Left ventricle myocardium inferior (tissue), 1 donor: ENCODE measurements at regions not wholly inside any gene's neighbourhood (a gene's known extent, or its start where the extent isn't known, plus 50 kb on each side); places are given as distances from the start of the nearest gene placed in this dataset.

Experiments used
- DNase-seq: peaks from one replicate; pipeline ENCODE4 v3.0.0-alpha.2; 2020
- H3K27ac ChIP-seq: fragments of 200-600 bp; replicated peaks from 2 replicates; pipeline ENCODE4 v1.8.0; 2021
- H3K27me3 ChIP-seq: fragments of 200-600 bp; 2 replicates; pipeline ENCODE4 v1.8.0; 2021; ENCODE audit warnings: low read depth
- H3K36me3 ChIP-seq: fragments of 200-600 bp; 2 replicates; pipeline ENCODE4 v1.8.0; 2021
- H3K4me1 ChIP-seq: fragments of 200-600 bp; 2 replicates; pipeline ENCODE4 v1.8.0; 2021
- H3K4me3 ChIP-seq: fragments of 200-600 bp; 2 replicates; pipeline ENCODE4 v1.8.0; 2021; ENCODE audit warnings: mild to moderate bottlenecking, moderate library complexity
- H3K9me3 ChIP-seq: fragments of 200-600 bp; replicated peaks from 2 replicates; pipeline ENCODE4 v1.8.0; 2021
- intact Hi-C: fragments of 100-400 bp; cut with micrococcal nuclease; formaldehyde crosslinking; loops from one replicate; pipeline ENCODE4 v1.11.0; 2022
- TF ChIP-seq, protein P1 (sequence below): fragments of 200-600 bp; IDR thresholded peaks from 2 replicates; pipeline ENCODE4 v1.8.0; 2021; ENCODE audit warnings: antibody characterized with exemption, mild to moderate bottlenecking, borderline replicate concordance
- donor health status: DM: no; HTN: yes; CAD: no; lungs with severe emphysema.

DNA sequence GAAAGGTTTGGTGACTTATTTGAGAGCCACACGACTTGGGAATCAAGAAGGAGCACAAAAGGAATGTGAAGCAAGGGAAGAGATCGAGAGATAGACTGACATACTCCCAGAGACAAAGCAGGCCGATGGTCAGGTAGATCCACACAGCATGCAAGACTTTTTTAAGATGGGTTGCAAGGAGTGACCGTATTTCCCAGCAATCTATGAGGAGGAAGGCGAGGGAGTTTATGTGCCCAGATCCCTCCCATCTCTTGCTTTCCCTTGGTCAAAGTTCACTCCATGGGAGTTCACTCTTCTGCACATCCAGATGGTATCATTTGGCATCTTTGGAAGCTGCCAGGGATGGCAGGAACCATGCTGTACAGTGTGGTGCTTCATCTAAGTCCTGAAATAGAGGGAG is 148.9 kb downstream of the RMI1 start:
- no peak overlapping the region for H3K4me3 ChIP-seq
- no peak overlapping the region for H3K27ac ChIP-seq
- H3K36me3 ChIP-seq = no peaks in the 10 kb centered on the region
- intact Hi-C loops = no loop called here
- no peaks in the 10 kb centered on the region for H3K9me3 ChIP-seq
- H3K27me3 ChIP-seq = no peaks in the 10 kb centered on the region
- DNase-seq = no peak
- TF ChIP-seq, protein P1, sequence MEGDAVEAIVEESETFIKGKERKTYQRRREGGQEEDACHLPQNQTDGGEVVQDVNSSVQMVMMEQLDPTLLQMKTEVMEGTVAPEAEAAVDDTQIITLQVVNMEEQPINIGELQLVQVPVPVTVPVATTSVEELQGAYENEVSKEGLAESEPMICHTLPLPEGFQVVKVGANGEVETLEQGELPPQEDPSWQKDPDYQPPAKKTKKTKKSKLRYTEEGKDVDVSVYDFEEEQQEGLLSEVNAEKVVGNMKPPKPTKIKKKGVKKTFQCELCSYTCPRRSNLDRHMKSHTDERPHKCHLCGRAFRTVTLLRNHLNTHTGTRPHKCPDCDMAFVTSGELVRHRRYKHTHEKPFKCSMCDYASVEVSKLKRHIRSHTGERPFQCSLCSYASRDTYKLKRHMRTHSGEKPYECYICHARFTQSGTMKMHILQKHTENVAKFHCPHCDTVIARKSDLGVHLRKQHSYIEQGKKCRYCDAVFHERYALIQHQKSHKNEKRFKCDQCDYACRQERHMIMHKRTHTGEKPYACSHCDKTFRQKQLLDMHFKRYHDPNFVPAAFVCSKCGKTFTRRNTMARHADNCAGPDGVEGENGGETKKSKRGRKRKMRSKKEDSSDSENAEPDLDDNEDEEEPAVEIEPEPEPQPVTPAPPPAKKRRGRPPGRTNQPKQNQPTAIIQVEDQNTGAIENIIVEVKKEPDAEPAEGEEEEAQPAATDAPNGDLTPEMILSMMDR = no peak
- H3K4me1 ChIP-seq = no peaks in the 10 kb centered on the region

GRCh38 chr9:84136119-84136868 is 155.7 kb downstream of the RMI1 start:
- Histone ChIP-seq H3K27ac (no peak overlapping the region), H3K9me3 (no peaks in the 10 kb centered on the region), H3K4me1 (peaks cover 32% of the 10 kb centered on the region), H3K27me3 (peaks cover 9% of the 10 kb centered on the region), H3K36me3 (no peaks in the 10 kb centered on the region), H3K4me3 (no peak overlapping the region)
- intact Hi-C loops = no loop called here
- TF ChIP-seq, protein P1 = no peak
- no peak for DNase-seq

DNA sequence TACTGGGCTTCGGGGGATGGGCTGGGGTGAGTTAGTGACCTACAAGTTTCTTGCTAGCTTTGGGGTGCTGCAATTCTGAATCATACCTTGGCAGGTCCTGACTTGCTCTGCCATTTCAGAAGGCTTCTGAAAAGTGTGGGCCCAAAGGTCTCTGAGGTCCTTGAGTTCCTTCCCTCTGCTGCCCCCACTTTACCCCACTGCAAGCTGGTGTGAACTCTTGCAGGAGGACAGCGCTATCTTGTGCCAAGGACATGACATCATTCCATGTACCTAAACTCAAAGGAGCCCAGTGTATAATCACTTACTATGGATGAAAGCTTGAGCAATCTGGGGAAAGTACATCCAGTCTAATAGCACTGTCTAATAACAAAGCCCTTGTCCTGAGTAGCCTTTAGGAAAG is 157.4 kb downstream of the RMI1 start:
- DNase-seq = no peak
- intact Hi-C loops = no loop called here
- peaks cover 32% of the 10 kb centered on the region for H3K4me1 ChIP-seq
- TF ChIP-seq, protein P1 = no peak
- no peak overlapping the region for H3K4me3 ChIP-seq
- no peaks in the 10 kb centered on the region for H3K36me3 ChIP-seq
- H3K27ac ChIP-seq = no peak overlapping the region
- H3K9me3 ChIP-seq = no peaks in the 10 kb centered on the region
- peaks cover 26% of the 10 kb centered on the region for H3K27me3 ChIP-seq

DNA sequence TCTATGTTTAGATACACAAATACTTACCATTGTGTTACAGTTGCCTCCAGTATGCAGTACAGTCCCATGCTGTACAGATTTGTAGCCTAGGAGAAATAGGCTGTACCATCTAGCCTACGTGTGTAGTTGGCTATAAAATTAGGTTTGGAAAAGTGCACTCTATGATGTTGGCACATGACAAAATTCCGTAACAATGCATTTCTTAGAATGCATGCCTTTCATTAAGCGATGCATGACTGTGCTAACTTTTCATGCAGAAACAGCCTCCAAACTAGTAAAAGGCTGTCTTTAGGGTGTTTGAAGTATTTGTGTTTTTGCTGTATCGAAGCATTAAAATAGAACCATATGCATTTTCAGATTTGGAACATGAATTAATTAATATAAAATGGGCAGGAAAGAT is 157.9 kb downstream of the RMI1 start:
- Histone ChIP-seq H3K36me3 (no peaks in the 10 kb centered on the region), H3K27ac (no peak overlapping the region), H3K4me3 (no peak overlapping the region), H3K9me3 (no peaks in the 10 kb centered on the region), H3K4me1 (peaks cover 32% of the 10 kb centered on the region), H3K27me3 (peaks cover 31% of the 10 kb centered on the region)
- intact Hi-C loops = no loop called here
- TF ChIP-seq, protein P1 = no peak
- DNase-seq = no peak

DNA sequence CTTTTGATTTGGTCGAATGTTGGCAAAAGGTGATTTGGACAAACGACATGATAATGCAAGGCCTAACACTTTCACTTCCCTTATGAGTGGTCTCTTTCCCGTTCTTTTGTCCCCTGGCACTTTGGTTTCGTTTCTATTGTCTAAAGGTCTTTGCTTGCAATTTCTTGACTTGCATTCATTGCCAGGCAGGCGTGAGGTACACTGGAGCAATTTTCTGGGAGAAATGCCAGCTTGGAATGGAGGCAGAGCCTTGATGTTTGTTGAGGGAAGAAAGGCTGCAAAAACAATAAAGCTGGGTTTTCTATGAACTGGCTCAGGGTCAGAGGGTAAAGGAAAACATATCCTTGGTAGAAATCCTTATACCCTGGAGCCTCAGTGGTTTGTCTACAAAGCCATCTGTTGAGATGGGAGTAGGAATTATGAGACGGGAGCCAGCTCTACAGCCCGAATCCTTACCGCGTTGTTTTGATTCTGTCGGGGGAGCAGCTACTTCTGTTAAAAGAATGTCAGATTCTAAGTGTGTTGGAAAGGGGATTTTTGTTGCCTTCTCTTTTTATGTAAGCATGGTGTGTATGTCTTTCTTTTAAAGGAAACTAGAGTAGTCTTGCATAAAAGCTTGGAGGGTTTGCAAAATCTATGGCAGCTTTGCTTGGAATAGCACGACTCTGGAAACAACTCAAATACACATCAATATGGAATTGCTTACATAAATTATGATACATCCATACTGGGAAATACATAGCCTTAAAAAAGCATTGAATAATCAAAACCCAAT is 158.9 kb downstream of the RMI1 start:
- Histone ChIP-seq H3K27ac (no peak overlapping the region), H3K9me3 (no peaks in the 10 kb centered on the region), H3K4me3 (no peak overlapping the region), H3K4me1 (peaks cover 32% of the 10 kb centered on the region), H3K36me3 (no peaks in the 10 kb centered on the region), H3K27me3 (peaks cover 32% of the 10 kb centered on the region)
- TF ChIP-seq, protein P1 = no peak
- no peak for DNase-seq
- intact Hi-C loops = no loop called here
